CD4-positive, alpha-beta T cell treated with Interleukin-6 at 100 ng/mL for 8 hours (primary cell): ENCODE measurements at regions not wholly inside any gene's neighbourhood (a gene's known extent, or its start where the extent isn't known, plus 50 kb on each side); places are given as distances from the start of the nearest gene placed in this dataset.
"Not testable (repeated sequence)": the region's sequence is repeated elsewhere in the genome, so short reads cannot be mapped to it uniquely, and the experiment has no call there.

ENCODE experiments used
- DNase-seq: peaks from one replicate; pipeline ENCODE4 v3.0.0-alpha.2; 2020; ENCODE audit warnings: mixed read lengths, low spot score

DNA sequence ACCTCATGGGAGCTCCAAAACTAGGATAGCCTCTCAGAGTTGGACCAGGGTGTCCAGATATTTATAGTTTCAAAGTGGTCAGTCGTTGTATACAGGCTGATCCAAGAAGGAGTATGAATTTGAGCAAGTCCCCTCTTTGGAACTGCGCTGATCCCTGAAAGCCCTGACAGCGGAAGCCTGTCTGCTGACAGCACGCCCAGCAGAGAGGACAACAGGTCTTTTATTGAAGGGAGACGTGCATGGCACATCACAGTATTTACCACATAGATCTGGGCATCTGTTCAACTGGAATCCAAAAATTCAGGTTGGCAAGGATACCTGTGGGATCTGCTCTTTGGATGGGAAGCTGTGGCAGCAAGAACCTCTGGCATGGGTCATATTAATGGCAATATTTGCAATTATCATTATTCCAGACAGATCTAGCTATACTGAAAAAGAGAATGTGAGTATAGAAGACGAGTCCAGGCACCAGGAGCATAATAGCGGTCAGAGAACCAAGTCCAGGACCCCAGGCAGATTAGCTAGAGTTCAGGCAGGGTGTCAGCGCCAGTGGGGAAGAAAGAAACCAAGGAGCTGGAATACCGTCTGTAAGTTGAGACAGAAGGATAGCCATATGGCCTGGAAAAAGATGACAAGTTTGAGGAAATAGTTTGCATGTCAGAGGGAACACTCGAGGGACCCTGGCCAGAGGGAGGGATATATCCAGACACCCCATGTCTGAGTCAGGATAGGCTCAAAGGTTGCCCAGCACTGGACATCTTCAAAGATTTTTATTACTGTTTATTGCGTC lies 260.4 kb upstream of the FANCL start:
- no peak for DNase-seq

DNA sequence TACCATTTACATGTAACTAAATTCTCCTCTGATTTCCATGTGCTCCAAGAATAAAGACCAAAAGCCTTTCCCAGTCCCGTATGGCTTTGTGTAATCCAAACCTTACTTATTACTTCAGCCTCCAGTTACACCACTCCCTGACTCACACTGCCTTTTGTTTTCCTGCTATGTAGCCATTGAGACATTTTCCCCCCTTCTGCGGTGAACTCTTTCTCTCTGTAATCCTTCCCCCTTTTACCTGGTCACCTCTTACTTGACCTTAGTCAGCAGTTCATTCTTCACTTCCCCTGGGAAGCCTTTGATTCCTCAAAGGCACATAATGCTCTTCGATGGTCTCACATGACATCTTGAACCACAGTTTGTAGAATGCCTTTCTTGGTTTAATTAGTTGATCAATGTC lies 256.0 kb upstream of the FANCL start:
- DNase-seq: no peak

DNA sequence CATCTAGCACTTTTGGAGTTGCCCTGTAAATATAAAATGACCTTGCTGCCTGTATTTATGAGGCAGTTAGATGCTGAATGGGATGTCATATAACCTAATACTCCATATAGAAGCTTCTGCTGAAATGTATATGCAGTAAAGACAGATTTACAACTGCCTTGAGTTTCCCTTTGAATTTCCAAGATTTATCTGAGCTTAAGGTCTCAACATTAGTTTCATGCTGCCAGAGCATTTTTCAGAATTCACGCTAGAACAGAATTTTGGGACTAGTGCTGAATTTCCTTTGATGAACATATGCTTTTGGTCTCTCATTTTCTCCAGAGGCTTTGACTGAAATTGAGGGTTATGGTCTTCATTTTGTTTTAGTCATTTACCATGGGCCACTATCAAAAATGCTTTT lies 254.7 kb upstream of the FANCL start:
- no peak for DNase-seq

DNA sequence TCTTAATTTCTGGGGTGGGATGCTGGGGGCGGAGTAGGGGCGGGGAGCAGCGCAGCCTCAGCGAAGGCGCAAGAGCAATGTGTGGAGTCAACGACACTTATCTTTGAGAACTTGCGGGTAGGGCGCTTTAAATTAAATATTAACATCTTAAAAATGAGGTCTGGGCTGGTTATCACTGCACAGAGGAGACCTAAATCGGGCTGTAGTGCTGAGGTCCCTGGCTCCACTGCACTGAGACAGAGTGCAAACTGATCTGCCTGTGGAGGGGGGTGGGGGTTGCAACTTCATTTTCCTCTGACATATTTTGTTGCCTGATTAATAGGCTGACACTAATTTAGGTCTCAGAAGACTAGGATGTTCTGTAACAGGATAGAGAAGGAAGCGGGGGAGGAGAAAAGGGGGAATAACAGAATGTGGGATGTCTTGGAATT lies 253.0 kb upstream of the FANCL start:
- no peak for DNase-seq

DNA sequence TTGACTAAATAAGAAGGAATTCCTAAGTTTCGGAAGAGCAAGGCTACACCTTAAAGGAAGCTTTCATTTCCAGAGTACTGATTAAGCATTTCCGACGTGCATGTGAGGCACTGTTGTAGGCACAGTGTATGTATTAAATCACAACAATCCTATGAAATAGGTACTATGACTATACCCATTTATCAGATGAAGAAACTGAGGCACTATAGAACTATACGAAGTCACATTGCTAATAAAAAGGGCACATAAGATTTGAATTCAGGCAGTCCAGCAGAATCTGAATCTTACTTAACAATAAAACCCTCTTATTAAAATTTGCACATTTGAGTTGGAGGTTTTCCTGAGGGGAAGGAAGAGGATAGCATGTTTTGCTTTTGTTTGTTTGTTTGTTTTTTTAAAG lies 243.5 kb upstream of the FANCL start:
- no peak for DNase-seq

DNA sequence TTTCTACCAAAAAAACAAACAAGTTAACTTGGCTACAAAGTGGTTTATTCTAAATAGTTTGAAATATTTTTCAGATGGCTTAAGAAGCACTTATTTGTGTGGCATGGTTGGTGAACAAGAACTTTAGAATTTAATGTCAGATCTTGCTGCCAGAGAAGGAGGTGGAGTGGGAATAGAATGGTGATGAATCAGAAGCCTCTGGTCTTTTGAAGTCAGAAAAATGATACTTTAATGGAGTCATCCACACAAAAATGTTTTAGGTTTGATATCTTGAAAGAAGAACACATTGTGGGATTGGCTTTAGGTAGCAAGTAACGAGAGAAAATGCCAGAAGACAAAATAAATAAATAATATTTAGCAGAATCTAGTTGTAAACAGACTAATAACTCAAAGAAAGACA lies 243.1 kb upstream of the FANCL start:
- DNase-seq: no peak

DNA sequence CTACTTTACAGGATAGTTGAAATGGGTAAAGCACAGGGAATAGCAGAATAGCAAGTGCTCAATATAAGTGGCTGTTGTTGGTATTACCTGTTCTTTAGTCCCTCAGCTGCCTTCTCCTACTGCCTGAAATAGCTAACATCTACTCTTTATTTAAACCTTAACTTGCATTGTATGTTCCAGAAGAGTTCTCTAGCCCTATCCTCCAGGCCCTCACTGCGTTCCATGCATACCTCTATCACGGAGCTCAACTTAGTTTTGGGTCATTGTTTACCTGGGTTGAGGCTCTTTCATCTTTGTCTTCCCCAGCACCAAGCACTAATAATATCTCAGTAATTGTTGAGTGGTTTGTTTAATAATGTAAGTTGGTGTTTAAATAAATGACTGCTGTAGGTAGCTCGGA lies 242.2 kb upstream of the FANCL start:
- no peak for DNase-seq

DNA sequence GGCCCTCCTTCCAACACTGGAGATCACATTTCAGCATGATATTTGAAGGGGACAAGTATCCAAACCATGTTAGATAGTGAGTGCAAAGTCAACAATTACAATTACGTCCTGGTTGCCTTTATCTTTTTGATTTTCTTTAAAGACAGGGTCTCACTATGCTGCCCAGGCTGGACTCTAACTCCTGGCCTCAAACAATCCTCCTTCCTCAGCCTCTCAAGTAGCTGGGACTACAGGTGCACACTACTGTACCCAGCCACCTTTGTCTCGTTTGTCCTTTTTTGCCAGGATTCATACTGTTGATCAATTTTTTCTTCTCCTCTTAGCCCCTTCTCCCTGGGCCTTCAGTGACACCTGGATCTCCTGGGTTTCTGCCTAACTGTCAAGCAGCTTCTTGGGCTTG lies 240.5 kb upstream of the FANCL start:
- DNase-seq: no peak

DNA sequence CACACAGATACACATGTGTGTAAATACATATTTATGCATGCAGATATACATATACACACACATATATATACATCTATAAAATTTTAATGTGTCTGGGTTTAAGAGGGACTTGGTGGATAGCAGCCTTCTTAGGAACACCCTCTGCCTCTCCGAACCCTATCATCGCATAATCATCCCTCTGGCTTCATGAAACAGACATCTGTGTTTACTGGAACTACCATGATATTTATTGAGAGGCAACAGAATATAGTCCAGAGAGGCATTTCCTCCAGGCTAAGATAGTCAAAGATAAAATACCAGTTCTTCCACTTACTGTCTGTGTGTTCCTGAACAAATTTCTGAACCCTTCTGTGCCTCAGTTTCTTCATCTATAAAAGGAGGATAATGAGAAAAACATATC lies 239.0 kb upstream of the FANCL start:
- no peak for DNase-seq

DNA sequence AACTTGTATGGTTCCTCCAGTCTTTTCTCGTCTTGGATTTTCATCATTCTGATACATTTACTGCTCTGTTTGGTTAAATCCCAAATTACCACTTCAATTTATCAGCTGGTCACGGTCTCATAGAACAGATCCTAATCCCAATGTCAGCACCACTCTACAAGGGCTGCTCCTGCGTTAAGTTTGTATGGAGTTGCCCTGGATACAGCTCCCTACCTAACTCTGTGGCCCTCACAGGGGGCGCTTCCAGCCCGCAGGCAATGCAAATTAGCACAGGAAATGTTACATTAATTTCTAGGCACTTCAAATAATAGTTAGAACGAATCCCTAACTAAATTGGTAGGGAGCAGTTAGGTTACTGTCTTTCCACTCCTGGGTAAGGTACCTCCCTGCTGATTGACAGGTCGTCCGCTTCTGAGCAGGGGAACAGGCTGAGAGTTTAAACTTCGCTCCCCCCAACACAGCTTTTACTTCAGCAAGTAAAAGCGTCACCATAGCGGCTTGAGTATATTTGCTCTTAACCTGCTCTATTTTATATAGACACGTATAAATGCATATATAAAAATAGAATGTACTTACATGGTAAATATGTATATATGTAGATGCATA lies 238.5 kb upstream of the FANCL start:
- DNase-seq: no peak

DNA sequence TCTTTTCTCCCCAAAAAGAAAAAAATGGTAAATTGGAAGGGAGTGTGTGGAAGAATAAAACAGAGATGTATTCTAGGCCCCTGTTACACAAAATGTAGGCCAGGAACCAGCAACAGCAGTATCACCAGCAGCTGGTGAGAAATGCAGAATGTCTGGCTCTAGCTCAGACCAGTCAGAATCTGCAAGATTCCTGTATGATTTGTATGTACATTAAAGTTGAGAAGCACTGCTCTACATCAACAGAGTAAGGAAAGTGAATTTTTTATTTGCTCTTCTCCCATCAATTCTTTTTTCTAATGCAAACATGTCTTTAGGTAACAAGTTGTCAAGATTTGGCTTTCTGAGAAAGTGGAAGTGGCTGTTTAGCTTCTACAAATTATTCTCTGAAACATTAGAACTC lies 235.4 kb upstream of the FANCL start:
- no peak for DNase-seq

DNA sequence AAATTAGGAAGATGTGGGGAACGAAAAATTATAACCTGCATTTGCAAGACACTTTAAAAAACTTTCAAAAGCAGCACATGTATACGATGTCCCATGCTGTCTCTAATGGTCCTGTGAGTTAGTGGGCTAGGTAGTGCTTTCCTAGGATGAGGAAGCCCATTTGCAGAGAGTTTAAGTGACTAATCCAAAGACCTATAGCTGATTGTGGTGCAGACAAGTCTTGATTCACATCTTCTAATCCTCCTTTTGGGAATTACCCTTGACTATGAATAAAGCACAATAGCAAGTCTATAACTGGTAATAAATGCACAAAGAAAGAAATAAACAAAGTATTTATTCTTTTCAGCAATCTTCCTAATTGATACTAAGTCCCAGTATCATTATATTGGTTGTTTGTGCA lies 234.6 kb upstream of the FANCL start:
- no peak for DNase-seq

DNA sequence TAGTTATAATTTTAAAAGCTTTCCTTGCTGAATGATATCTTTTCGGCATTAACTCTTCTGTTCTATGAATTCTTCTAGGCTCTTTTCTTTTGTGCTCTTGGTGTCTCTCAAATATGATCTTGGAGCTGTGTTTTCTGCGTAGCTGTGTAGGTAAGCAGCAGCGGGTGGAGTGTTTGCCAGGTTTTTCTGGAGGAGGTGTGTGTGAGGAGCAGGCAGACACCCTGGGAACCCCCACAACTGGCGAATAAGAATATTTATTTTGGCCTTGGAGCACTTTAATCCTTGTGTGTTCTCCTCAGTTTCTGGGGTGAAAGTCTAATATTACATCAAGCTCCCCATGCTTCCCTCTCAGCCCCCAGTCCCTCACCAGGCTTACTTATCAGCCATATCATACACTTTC lies 232.0 kb upstream of the FANCL start:
- DNase-seq: no peak

DNA sequence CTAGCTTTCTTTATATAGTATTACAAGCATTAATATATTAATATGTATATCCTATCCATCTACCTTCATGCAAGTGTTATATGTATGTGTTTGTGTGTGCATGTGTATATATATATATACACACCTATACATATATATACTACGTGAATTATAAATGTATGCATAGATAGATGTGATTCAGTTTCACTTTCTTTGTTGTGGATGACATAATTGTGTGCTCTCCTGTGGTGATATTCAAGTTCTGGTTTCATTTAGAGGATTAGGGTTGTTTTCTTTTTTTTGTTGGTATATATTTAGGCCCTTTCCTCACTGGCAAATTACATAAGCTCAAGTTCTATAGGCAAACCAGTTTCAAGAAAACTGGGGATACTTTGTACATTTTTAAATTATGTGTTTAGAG lies 225.7 kb upstream of the FANCL start:
- no peak for DNase-seq

DNA sequence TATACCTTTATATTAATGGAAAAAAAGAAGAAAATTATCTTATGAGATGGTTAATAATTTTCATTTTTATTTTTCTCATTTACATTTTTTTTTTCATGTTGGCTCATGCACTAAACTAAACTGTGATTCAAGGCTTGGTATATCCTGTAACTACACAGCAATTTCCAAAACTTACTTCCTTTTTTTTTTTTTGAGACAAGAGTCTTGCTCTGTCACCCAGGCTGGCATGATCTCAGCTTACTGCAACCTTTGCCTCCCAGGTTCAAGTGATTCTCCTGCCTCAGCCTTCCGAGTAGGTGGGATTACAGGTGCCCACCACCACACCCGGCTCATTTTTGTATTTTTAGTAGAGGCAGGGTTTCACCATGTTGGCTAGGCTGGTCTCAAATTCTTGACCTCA lies 224.9 kb upstream of the FANCL start:
- DNase-seq: not testable (repeated sequence)

DNA sequence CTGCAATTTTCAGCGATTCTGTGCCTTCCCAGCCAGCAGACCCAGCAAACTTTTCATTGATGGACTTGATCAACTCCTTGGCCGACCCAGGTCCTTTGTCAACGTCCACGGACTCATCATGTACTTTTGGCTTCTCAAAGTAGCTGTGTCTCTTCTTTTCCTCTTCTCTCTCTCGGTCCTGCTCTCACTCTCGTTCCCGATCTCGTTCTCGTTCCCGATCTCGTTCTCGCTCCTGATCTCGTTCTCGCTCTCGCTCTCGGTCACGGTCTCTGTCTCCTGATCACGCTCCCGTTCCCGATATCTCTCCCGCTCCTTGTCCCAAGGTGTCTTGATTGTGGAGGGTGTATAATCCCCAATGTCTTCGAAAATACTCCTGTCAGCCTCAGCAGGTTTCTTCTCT lies 219.5 kb upstream of the FANCL start:
- no peak for DNase-seq

DNA sequence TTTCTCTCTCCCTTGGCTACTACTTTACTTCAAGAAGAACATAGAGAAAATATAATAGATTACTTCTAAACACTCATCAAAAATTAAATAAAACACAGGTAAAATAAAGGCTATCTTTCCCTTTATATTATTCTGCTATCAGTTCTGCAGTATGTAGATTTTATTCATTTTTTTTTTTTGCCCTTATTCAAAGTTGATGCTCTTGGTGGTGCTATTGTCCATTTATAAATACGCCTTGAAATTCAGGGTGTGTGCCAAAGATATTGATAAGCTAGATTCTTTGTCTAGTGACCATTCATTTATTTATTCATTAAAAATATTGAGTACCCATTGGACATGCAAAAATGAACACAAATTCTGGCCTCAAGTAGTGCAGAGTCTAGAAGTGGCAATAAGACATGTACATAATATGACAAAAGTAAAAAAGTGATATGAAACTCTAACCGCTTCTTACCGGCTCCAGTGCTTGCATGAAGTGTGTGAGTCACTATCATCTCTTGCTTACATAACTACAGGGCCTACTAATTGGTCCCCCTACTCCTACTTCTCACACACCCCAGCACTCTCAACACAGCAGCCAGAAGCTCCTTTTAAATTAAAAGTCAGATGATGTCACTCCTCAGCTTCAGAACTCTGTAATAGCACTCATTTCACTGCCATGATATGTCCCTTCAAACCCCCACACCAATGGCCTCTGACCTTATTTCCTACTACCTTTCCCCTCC lies 208.3 kb upstream of the FANCL start:
- DNase-seq: no peak

DNA sequence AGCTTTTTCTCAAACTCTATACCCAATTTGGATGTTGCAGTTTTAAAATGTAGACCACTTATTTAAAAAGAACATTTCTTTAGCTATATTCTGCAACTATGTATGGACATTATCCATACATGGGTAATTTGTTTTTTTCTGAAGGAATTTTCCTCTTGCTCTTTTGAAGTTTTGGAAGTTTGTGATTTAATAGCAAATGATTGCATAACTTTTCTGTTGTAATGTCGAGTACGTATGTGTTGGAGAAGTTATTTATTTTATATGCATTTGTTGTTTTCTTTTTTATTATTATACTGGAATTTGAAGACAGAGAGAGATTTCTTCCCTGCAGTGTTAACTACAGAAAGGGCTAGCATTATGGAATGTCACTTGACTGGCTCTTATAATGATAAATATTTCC lies 207.7 kb upstream of the FANCL start:
- DNase-seq: no peak

DNA sequence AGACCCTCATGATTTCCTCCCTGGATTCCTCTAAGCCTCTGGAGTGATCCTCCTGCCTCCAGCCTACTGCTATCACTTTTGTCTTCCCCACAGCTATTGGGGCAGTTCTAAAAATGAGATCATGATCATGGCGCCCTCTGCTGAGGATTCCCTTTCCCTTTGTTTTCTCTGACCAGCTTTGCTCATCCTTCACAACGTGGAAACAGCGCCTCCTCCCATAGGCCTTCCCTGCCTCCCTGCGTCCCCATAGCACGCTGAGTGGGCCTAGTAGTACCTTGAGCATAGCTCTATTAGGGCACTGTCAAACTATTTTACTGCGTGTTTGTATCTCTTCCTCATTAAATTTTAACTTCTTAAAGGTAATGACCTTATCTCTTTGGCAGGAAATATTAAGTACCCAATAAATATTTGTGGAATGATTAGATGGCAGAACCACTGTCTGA lies 207.0 kb upstream of the FANCL start:
- DNase-seq: no peak

DNA sequence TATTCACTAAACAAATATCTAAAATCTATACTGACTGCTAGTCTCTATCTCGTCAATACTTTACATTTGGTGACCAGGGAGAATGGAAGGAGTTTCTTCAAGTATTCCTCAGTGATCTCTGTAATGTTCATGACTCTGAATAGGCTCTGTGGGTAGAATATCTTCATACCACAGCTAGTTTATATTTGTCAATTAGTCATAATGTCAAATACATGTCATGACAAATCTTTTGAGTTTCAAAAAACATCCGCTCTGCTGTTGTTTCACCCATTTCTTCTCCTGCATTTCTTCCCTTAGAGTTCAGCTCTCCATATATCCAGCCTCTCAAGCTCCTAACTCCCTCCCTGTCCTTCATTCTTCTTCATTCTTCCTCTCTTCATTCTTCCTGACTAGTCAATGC lies 206.5 kb upstream of the FANCL start:
- DNase-seq: no peak

DNA sequence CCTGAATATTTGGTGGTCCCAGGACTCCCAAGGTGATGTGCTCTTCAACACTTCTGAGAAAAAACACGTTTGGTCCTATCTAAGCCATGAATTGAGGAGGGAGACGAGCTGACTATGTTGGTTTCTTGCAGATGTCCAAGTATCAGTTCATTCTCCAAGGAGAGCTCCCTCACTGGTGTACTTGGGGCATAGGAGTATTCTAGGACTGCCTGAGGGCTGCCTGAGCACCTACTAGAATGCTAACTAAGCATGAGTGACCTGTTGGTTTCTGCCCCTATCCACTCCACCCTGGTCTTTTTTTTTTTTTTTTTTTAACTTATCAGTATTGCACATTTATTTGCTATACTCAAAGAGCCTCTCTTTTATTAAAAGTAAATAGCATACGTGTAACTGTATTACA lies 200.5 kb upstream of the FANCL start:
- DNase-seq: no peak

DNA sequence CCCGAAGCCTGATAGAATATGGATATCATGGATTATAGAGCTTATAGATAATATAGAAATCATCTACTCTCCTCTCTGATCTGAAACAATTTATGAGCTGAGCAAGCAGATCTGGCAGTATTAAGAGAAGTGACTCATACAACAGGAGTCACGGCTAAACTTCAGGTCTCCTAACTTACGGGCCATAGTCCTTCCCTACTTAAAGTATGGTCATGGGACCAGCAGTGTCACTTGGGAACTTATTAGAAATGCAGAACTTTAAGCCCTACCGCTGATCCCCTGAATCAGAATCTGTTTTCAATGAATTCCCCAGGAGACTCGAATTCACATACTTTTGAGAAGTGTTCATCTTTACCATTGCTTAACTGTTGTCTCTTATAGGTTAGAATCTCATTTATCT lies 195.7 kb upstream of the FANCL start:
- no peak for DNase-seq

DNA sequence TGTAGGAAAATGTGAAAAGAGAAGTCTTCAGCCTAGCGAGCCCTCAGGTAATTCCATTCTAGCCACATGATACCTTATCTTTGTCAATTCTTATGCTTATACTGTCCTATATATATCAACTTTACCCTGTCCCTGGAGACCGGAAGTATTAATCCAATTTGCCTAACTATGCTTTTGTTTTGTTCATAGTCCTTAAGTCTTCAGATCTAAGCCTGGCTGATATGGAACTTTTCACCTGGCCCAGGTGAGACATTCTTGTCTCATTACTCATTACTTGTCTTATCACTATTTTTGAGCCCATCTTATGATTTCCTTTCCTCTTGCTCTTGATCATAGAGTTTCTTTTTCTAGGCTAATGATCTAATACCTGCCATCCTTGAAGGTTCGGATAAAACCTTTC lies 194.1 kb upstream of the FANCL start:
- no peak for DNase-seq
